IPS-20b (cell line): ENCODE measurements at regions not wholly inside any gene's neighbourhood (a gene's known extent, or its start where the extent isn't known, plus 50 kb on each side); places are given as distances from the start of the nearest gene placed in this dataset.
"Not testable (repeated sequence)": the region's sequence is repeated elsewhere in the genome, so short reads cannot be mapped to it uniquely, and the experiment has no call there.

Experiments
- H3K27ac ChIP-seq: one replicate; pipeline ENCODE4 v1.5.1; 2013; ENCODE audit warnings: low read length
- H3K27me3 ChIP-seq: 2 replicates; pipeline ENCODE4 v1.6.1; 2013; ENCODE audit warnings: mild to moderate bottlenecking, low read length, inconsistent platforms; ENCODE audit not compliant: insufficient read depth
- H3K36me3 ChIP-seq: 2 replicates; pipeline ENCODE4 v1.6.1; 2013; ENCODE audit warnings: low read depth, mild to moderate bottlenecking, inconsistent platforms, low read length, moderate library complexity; ENCODE audit not compliant: insufficient read depth
- H3K4me1 ChIP-seq: 2 replicates; pipeline ENCODE4 v1.6.1; 2013; ENCODE audit warnings: mild to moderate bottlenecking, control low read depth, inconsistent platforms, low read length, moderate library complexity; ENCODE audit not compliant: insufficient read depth
- H3K4me3 ChIP-seq: 2 replicates; pipeline ENCODE4 v1.5.1; 2013; ENCODE audit warnings: mild to moderate bottlenecking, low read length, inconsistent platforms
- H3K9ac ChIP-seq: 2 replicates; pipeline ENCODE4 v1.6.1; 2013; ENCODE audit warnings: low read depth, mild to moderate bottlenecking, inconsistent platforms, low read length, moderate library complexity
- H3K9me3 ChIP-seq: 2 replicates; pipeline ENCODE4 v1.6.1; 2013; ENCODE audit warnings: mild to moderate bottlenecking, low read depth, low read length, inconsistent platforms; ENCODE audit not compliant: insufficient read depth

- no peaks in the 10 kb centered on the region for H3K9me3 ChIP-seq
- no peaks in the 10 kb centered on the region for H3K27me3 ChIP-seq
- no peak overlapping the region for H3K9ac ChIP-seq
- no peak overlapping the region for H3K4me3 ChIP-seq
- H3K4me1 ChIP-seq: no peaks in the 10 kb centered on the region; the same call in 1 of the 2 replicates
- no peak overlapping the region for H3K27ac ChIP-seq
- H3K36me3 ChIP-seq: no peaks in the 10 kb centered on the region
Observed at GRCh38 chr17:56723421-56723820, 110.3 kb downstream of the C17orf67 start.

- Histone ChIP-seq H3K9me3 (no peaks in the 10 kb centered on the region), H3K9ac (no peak overlapping the region), H3K4me3 (no peak overlapping the region), H3K36me3 (no peaks in the 10 kb centered on the region), H3K27me3 (no peaks in the 10 kb centered on the region), H3K4me1 (no peaks in the 10 kb centered on the region), H3K27ac (no peak overlapping the region)
Observed at GRCh38 chr17:56724664-56725063, 109.1 kb downstream of the C17orf67 start.

- Histone ChIP-seq H3K4me3 (no peak overlapping the region), H3K27me3 (no peaks in the 10 kb centered on the region), H3K9ac (no peak overlapping the region), H3K4me1 (no peaks in the 10 kb centered on the region), H3K9me3 (no peaks in the 10 kb centered on the region), H3K36me3 (no peaks in the 10 kb centered on the region), H3K27ac (no peak overlapping the region)
Observed at GRCh38 chr17:56725144-56725543, 108.6 kb downstream of the C17orf67 start.

GRCh38 chr17:56727876-56728617 is 105.7 kb downstream of the C17orf67 start:
- Histone ChIP-seq H3K36me3 (no peaks in the 10 kb centered on the region), H3K4me1 (no peaks in the 10 kb centered on the region), H3K27me3 (no peaks in the 10 kb centered on the region), H3K4me3 (no peak overlapping the region), H3K27ac (no peak overlapping the region), H3K9ac (no peak overlapping the region), H3K9me3 (no peaks in the 10 kb centered on the region)

GRCh38 chr17:56731096-56731495 is 102.6 kb downstream of the C17orf67 start:
- H3K4me3 ChIP-seq, H3K9ac ChIP-seq, H3K36me3 ChIP-seq, H3K27ac ChIP-seq, H3K27me3 ChIP-seq, H3K9me3 ChIP-seq, H3K4me1 ChIP-seq: not testable (repeated sequence)

- no peaks in the 10 kb centered on the region for H3K27me3 ChIP-seq
- no peak overlapping the region for H3K27ac ChIP-seq
- no peak overlapping the region for H3K4me3 ChIP-seq
- no peaks in the 10 kb centered on the region for H3K9me3 ChIP-seq
- H3K4me1 ChIP-seq: no peaks in the 10 kb centered on the region
- H3K36me3 ChIP-seq: no peaks in the 10 kb centered on the region
- H3K9ac ChIP-seq: no peak overlapping the region
Observed at GRCh38 chr17:56733833-56734232, 99.9 kb downstream of the C17orf67 start.

DNA sequence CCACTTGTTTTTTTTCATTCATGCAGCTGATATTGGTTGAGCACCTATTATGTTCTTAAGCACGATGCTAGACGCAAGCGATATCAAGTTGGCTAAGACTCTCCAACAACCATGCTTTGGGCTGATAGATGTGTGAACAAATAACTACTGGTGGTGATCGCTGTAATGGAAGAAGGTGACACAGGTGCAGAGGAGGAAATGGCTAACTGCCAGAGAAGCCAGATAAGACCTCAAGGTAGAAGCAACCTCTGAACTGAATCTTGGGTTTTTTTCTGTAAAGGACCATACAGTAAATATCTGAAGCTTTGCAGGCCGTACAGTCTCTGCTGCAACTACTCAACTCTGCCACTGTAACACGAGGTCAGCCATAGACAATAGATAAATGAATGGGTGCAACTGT is 97.9 kb downstream of the C17orf67 start:
- H3K4me1 ChIP-seq: peaks cover 5% of the 10 kb centered on the region
- no peaks in the 10 kb centered on the region for H3K9me3 ChIP-seq
- no peaks in the 10 kb centered on the region for H3K36me3 ChIP-seq
- no peak overlapping the region for H3K4me3 ChIP-seq
- no peaks in the 10 kb centered on the region for H3K27me3 ChIP-seq
- no peak overlapping the region for H3K9ac ChIP-seq
- no peak overlapping the region for H3K27ac ChIP-seq

- Histone ChIP-seq H3K9ac (no peak overlapping the region), H3K4me1 (peaks cover 6% of the 10 kb centered on the region), H3K9me3 (no peaks in the 10 kb centered on the region), H3K36me3 (no peaks in the 10 kb centered on the region), H3K27ac (no peak overlapping the region), H3K27me3 (no peaks in the 10 kb centered on the region), H3K4me3 (no peak overlapping the region)
Observed at GRCh38 chr17:56737421-56738161, 96.1 kb downstream of the C17orf67 start.

DNA sequence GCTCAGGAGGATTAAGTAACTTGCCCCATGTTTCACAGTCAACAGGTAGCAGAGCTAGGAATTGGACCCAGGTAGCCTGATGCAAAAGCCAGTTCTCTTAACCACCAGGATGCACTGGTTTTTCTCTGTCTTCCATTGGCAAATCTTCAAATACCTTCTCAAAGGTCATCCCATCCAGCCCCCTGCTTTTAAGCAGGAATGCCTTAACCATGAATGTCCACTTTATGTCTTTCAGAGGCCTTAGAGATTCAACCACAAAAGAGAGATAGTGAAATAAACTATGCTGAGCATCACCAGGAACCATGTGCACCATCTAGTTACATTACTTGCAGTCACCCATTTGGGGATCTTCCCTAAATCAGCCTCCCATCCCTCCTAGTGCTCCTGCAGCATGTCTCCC is 94.3 kb downstream of the C17orf67 start:
- Histone ChIP-seq H3K4me1 (peaks cover 6% of the 10 kb centered on the region), H3K4me3 (no peak overlapping the region), H3K36me3 (no peaks in the 10 kb centered on the region), H3K9ac (no peak overlapping the region), H3K9me3 (no peaks in the 10 kb centered on the region), H3K27me3 (no peaks in the 10 kb centered on the region), H3K27ac (no peak overlapping the region)

GRCh38 chr17:56739776-56740175 is 93.9 kb downstream of the C17orf67 start:
- H3K9ac ChIP-seq: no peak overlapping the region
- no peaks in the 10 kb centered on the region for H3K9me3 ChIP-seq
- no peaks in the 10 kb centered on the region for H3K27me3 ChIP-seq
- peaks cover 6% of the 10 kb centered on the region for H3K4me1 ChIP-seq
- H3K27ac ChIP-seq: no peak overlapping the region
- no peaks in the 10 kb centered on the region for H3K36me3 ChIP-seq
- H3K4me3 ChIP-seq: no peak overlapping the region

GRCh38 chr17:56740481-56740880 is 93.2 kb downstream of the C17orf67 start:
- no peaks in the 10 kb centered on the region for H3K27me3 ChIP-seq
- H3K9ac ChIP-seq: no peak overlapping the region
- H3K9me3 ChIP-seq: no peaks in the 10 kb centered on the region
- no peak overlapping the region for H3K4me3 ChIP-seq
- peaks cover 6% of the 10 kb centered on the region for H3K4me1 ChIP-seq
- no peaks in the 10 kb centered on the region for H3K36me3 ChIP-seq
- no peak overlapping the region for H3K27ac ChIP-seq
